ENCODE measurements at regions not wholly inside any gene's neighbourhood (a gene's known extent, or its start where the extent isn't known, plus 50 kb on each side); places are given as distances from the start of the nearest gene placed in this dataset.

- Mint-ChIP-seq H3K4me1 (no peaks in the 10 kb centered on the region), H3K4me3 (no peak overlapping the region), H3K27me3 (no peaks in the 10 kb centered on the region), H3K36me3 (no peaks in the 10 kb centered on the region), H3K9me3 (no peaks in the 10 kb centered on the region), H3K27ac (no peak overlapping the region)
- DNase-seq (no peak), ATAC-seq (replicated peaks) (no peak)
These were observed 72.3 kb downstream of the GMNC start for GRCh38 chr3:190790185-190790584.

- no peak for DNase-seq
- ATAC-seq (replicated peaks): no peak
- Mint-ChIP-seq H3K4me1 (no peaks in the 10 kb centered on the region), H3K27ac (no peak overlapping the region), H3K4me3 (no peak overlapping the region), H3K9me3 (no peaks in the 10 kb centered on the region), H3K27me3 (no peaks in the 10 kb centered on the region), H3K36me3 (no peaks in the 10 kb centered on the region)
These were observed 75.6 kb downstream of the GMNC start for GRCh38 chr3:190786898-190787297.

- DNase-seq (no peak), ATAC-seq (replicated peaks) (no peak)
- no peak overlapping the region for H3K4me3 Mint-ChIP-seq
- no peaks in the 10 kb centered on the region for H3K4me1 Mint-ChIP-seq
- H3K27me3 Mint-ChIP-seq: no peaks in the 10 kb centered on the region
- H3K9me3 Mint-ChIP-seq: no peaks in the 10 kb centered on the region
- no peaks in the 10 kb centered on the region for H3K36me3 Mint-ChIP-seq
- H3K27ac Mint-ChIP-seq: no peak overlapping the region
These were observed 77.4 kb downstream of the GMNC start for GRCh38 chr3:190785047-190785446.

GRCh38 chr3:190780524-190780923 is 82.0 kb downstream of the GMNC start:
- Mint-ChIP-seq H3K9me3 (no peaks in the 10 kb centered on the region), H3K36me3 (no peaks in the 10 kb centered on the region), H3K27me3 (no peaks in the 10 kb centered on the region), H3K4me1 (no peaks in the 10 kb centered on the region), H3K4me3 (no peak overlapping the region), H3K27ac (no peak overlapping the region)
- ATAC-seq (replicated peaks): no peak
- DNase-seq: no peak

GRCh38 chr3:190774633-190775032 is 87.9 kb downstream of the GMNC start:
- Mint-ChIP-seq H3K9me3 (peaks cover 13 to 18% of the 10 kb centered on the region in 2 donors), H3K4me3 (no peak overlapping the region), H3K36me3 (no peaks in the 10 kb centered on the region), H3K27ac (no peak overlapping the region), H3K27me3 (no peaks in the 10 kb centered on the region), H3K4me1 (no peaks in the 10 kb centered on the region)
- no peak for ATAC-seq (replicated peaks)
- DNase-seq: no peak

- no peaks in the 10 kb centered on the region for H3K27me3 Mint-ChIP-seq
- no peaks in the 10 kb centered on the region for H3K36me3 Mint-ChIP-seq
- peaks cover 13 to 18% of the 10 kb centered on the region in 2 donors for H3K9me3 Mint-ChIP-seq
- ATAC-seq (replicated peaks) (no peak), DNase-seq (no peak)
- H3K4me3 Mint-ChIP-seq: no peak overlapping the region
- H3K27ac Mint-ChIP-seq: no peak overlapping the region
- no peaks in the 10 kb centered on the region for H3K4me1 Mint-ChIP-seq
These were observed 88.5 kb downstream of the GMNC start for GRCh38 chr3:190773948-190774347.

GRCh38 chr3:190772831-190773230 is 89.7 kb downstream of the GMNC start:
- DNase-seq (no peak), ATAC-seq (replicated peaks) (no peak)
- H3K4me3 Mint-ChIP-seq: no peak overlapping the region
- H3K4me1 Mint-ChIP-seq: no peaks in the 10 kb centered on the region
- no peaks in the 10 kb centered on the region for H3K36me3 Mint-ChIP-seq
- H3K27me3 Mint-ChIP-seq: no peaks in the 10 kb centered on the region
- peaks cover 16 to 18% of the 10 kb centered on the region in 2 donors for H3K9me3 Mint-ChIP-seq
- no peak overlapping the region for H3K27ac Mint-ChIP-seq

GRCh38 chr3:190768891-190769290 is 93.6 kb downstream of the GMNC start:
- no peak overlapping the region for H3K27ac Mint-ChIP-seq
- H3K36me3 Mint-ChIP-seq: no peaks in the 10 kb centered on the region
- H3K9me3 Mint-ChIP-seq: peaks cover 12 to 14% of the 10 kb centered on the region in 2 donors
- DNase-seq (no peak), ATAC-seq (replicated peaks) (no peak)
- no peaks in the 10 kb centered on the region for H3K4me1 Mint-ChIP-seq
- no peak overlapping the region for H3K4me3 Mint-ChIP-seq
- H3K27me3 Mint-ChIP-seq: no peaks in the 10 kb centered on the region

GRCh38 chr3:190767851-190768250 is 94.6 kb downstream of the GMNC start:
- peaks cover 5 to 10% of the 10 kb centered on the region in 2 donors for H3K9me3 Mint-ChIP-seq
- ATAC-seq (replicated peaks) (no peak), DNase-seq (no peak)
- no peak overlapping the region for H3K4me3 Mint-ChIP-seq
- no peaks in the 10 kb centered on the region for H3K36me3 Mint-ChIP-seq
- no peaks in the 10 kb centered on the region for H3K4me1 Mint-ChIP-seq
- H3K27me3 Mint-ChIP-seq: no peaks in the 10 kb centered on the region
- H3K27ac Mint-ChIP-seq: no peak overlapping the region

GRCh38 chr3:190764231-190765134 is 98.0 kb downstream of the GMNC start:
- no peak overlapping the region for H3K27ac Mint-ChIP-seq
- H3K27me3 Mint-ChIP-seq: no peaks in the 10 kb centered on the region
- peaks cover 0 to 2% of the 10 kb centered on the region in 2 donors for H3K9me3 Mint-ChIP-seq
- no peaks in the 10 kb centered on the region for H3K4me1 Mint-ChIP-seq
- no peak overlapping the region for H3K4me3 Mint-ChIP-seq
- no peak for DNase-seq
- ATAC-seq (replicated peaks): no peak
- H3K36me3 Mint-ChIP-seq: no peaks in the 10 kb centered on the region

GRCh38 chr3:190762801-190763200 is 99.7 kb downstream of the GMNC start:
- no peaks in the 10 kb centered on the region for H3K4me1 Mint-ChIP-seq
- H3K27me3 Mint-ChIP-seq: no peaks in the 10 kb centered on the region
- no peaks in the 10 kb centered on the region for H3K36me3 Mint-ChIP-seq
- H3K27ac Mint-ChIP-seq: no peak overlapping the region
- H3K4me3 Mint-ChIP-seq: no peak overlapping the region
- DNase-seq: no peak
- ATAC-seq (replicated peaks): no peak
- H3K9me3 Mint-ChIP-seq: no peaks in the 10 kb centered on the region

- Mint-ChIP-seq H3K36me3 (no peaks in the 10 kb centered on the region), H3K9me3 (no peaks in the 10 kb centered on the region), H3K4me3 (no peak overlapping the region), H3K27ac (no peak overlapping the region), H3K27me3 (no peaks in the 10 kb centered on the region), H3K4me1 (no peaks in the 10 kb centered on the region)
- no peak for ATAC-seq (replicated peaks)
- DNase-seq: no peak
These were observed 114.9 kb downstream of the GMNC start for GRCh38 chr3:190747571-190747970.

GRCh38 chr3:190746986-190747385 is 115.5 kb downstream of the GMNC start:
- Mint-ChIP-seq H3K9me3 (no peaks in the 10 kb centered on the region), H3K27me3 (peaks cover 0 to under 1% of the 10 kb centered on the region in 2 donors), H3K4me3 (no peak overlapping the region), H3K27ac (no peak overlapping the region), H3K4me1 (no peaks in the 10 kb centered on the region), H3K36me3 (no peaks in the 10 kb centered on the region)
- DNase-seq (no peak), ATAC-seq (replicated peaks) (no peak)

- H3K4me1 Mint-ChIP-seq: no peaks in the 10 kb centered on the region
- H3K27me3 Mint-ChIP-seq: peaks cover 4 to 6% of the 10 kb centered on the region in 2 donors
- DNase-seq: no peak
- H3K36me3 Mint-ChIP-seq: peaks cover 0 to 1% of the 10 kb centered on the region in 2 donors
- H3K9me3 Mint-ChIP-seq: no peaks in the 10 kb centered on the region
- no peak for ATAC-seq (replicated peaks)
- no peak overlapping the region for H3K27ac Mint-ChIP-seq
- H3K4me3 Mint-ChIP-seq: no peak overlapping the region
These were observed 116.0 kb downstream of the GMNC start for GRCh38 chr3:190746531-190746930.

- H3K4me1 Mint-ChIP-seq: no peaks in the 10 kb centered on the region
- no peak overlapping the region for H3K4me3 Mint-ChIP-seq
- H3K36me3 Mint-ChIP-seq: peaks cover 0 to 1% of the 10 kb centered on the region in 2 donors
- DNase-seq (no peak), ATAC-seq (replicated peaks) (no peak)
- no peak overlapping the region for H3K27ac Mint-ChIP-seq
- H3K27me3 Mint-ChIP-seq: peaks cover 5 to 12% of the 10 kb centered on the region in 2 donors
- no peaks in the 10 kb centered on the region for H3K9me3 Mint-ChIP-seq
These were observed 120.7 kb downstream of the GMNC start for GRCh38 chr3:190741788-190742187.
